ENCODE measurements at regions not wholly inside any gene's neighbourhood (a gene's known extent, or its start where the extent isn't known, plus 50 kb on each side); places are given as distances from the start of the nearest gene placed in this dataset.

DNA sequence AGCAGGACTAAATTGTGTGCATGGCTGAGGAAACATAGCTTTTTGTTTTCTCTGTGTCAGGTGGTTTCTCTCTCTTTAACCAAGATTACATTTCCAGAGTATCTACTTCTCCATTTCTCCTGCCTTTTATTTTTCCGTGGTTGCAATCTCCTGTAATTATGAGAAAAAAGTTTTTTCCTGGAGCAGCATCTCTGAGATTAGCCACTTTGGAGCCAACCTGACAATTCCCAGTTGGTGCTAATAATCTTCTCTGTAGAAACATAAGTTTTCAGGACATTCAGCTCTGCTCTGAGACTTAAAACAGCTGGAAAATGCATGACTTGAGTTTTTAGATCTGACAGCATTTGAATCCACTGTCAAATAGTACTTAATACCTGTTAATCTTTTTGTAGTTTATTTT lies 67.1 kb upstream of the GAS1 start:
- no peak for TF ChIP-seq POLR2A (IDR thresholded peaks at IDR 0.05; ENCODE audit: low read depth, low read length)
- no peak for TF ChIP-seq POLR2AphosphoS5 (IDR thresholded peaks at IDR 0.05; ENCODE audit: low read depth, low read length)
- no peak for TF ChIP-seq TAF1 (IDR thresholded peaks at IDR 0.05; ENCODE audit: borderline replicate concordance, low read depth, low read length)

All from GM12892 (cell line).